ENCODE measurements at regions not wholly inside any gene's neighbourhood (a gene's known extent, or its start where the extent isn't known, plus 50 kb on each side); places are given as distances from the start of the nearest gene placed in this dataset.

DNA sequence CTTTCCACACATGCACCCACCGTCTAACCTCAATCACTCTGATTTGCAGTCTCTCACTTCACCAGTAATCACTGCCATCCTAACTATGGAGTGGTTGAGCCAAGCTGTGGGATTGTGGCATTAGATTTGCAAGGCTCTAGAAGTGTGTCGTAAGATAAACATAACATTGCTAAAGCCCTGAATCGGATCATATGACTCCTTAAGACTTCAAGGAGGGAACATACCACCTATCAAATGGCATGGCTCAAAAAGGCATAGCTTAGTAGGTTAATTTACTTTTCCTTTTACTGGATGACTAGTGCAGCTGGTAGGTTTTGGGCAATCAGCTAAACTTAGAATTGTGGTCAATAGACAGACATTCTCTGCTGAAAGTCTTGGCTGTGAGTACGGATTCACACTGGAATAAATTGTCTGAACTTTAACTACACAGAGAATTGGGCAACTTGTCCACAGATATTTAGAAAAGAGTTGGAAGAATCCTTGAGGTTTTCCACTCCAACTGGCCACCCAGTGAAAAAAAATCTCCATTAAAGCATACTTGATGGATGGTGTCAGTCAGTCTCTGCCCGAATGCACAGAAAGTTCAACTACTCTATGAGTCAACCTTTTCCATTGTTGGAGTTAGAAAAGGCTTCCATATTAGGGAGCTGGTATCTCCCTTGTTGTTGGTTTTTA lies 476.7 kb upstream of the CBLB start:
- TF ChIP-seq, protein P1, sequence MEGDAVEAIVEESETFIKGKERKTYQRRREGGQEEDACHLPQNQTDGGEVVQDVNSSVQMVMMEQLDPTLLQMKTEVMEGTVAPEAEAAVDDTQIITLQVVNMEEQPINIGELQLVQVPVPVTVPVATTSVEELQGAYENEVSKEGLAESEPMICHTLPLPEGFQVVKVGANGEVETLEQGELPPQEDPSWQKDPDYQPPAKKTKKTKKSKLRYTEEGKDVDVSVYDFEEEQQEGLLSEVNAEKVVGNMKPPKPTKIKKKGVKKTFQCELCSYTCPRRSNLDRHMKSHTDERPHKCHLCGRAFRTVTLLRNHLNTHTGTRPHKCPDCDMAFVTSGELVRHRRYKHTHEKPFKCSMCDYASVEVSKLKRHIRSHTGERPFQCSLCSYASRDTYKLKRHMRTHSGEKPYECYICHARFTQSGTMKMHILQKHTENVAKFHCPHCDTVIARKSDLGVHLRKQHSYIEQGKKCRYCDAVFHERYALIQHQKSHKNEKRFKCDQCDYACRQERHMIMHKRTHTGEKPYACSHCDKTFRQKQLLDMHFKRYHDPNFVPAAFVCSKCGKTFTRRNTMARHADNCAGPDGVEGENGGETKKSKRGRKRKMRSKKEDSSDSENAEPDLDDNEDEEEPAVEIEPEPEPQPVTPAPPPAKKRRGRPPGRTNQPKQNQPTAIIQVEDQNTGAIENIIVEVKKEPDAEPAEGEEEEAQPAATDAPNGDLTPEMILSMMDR (IDR thresholded peaks at IDR 0.05) = no peak
- TF ChIP-seq EP300 (IDR thresholded peaks at IDR 0.05) = no peak
- no peak for TF ChIP-seq POLR2A (IDR thresholded peaks at IDR 0.05; ENCODE audit: low read depth)
- TF ChIP-seq POLR2AphosphoS5 (IDR thresholded peaks at IDR 0.05) = no peak

Data from esophagus muscularis mucosa (tissue), 4 donors.